H9 (cell line): ENCODE measurements at regions not wholly inside any gene's neighbourhood (a gene's known extent, or its start where the extent isn't known, plus 50 kb on each side); places are given as distances from the start of the nearest gene placed in this dataset.

ENCODE experiments used
- DNase-seq: peaks from one replicate; pipeline ENCODE4 v3.0.0-alpha.2; 2017
- H2AFZ ChIP-seq: one replicate; pipeline ENCODE4 v1.6.1; 2013; ENCODE audit warnings: mild to moderate bottlenecking, low read length, control low read depth, moderate library complexity
- H2AK5ac ChIP-seq: 2 replicates; pipeline ENCODE4 v1.6.1; 2013; ENCODE audit warnings: low read length, control low read depth, mixed read lengths; ENCODE audit not compliant: insufficient read length
- H2BK120ac ChIP-seq: one replicate; pipeline ENCODE4 v1.6.1; 2013; ENCODE audit warnings: low read depth, mild to moderate bottlenecking, low read length, control low read depth, inconsistent platforms; ENCODE audit not compliant: poor library complexity, severe bottlenecking
- H2BK12ac ChIP-seq: 2 replicates; pipeline ENCODE4 v1.6.1; 2013; ENCODE audit warnings: low read length, control low read depth, mixed read lengths, low read depth; ENCODE audit not compliant: insufficient read length
- H2BK15ac ChIP-seq: 2 replicates; pipeline ENCODE4 v1.6.1; 2013; ENCODE audit warnings: low read depth, low read length, control low read depth
- H2BK20ac ChIP-seq: one replicate; pipeline ENCODE4 v1.6.1; 2013; ENCODE audit warnings: low read depth, mild to moderate bottlenecking, low read length, control low read depth, inconsistent platforms; ENCODE audit not compliant: poor library complexity, severe bottlenecking
- H2BK5ac ChIP-seq: 2 replicates; pipeline ENCODE4 v1.6.1; 2013; ENCODE audit warnings: low read length, control low read depth, mixed read lengths; ENCODE audit not compliant: insufficient read length
- H3K14ac ChIP-seq: 2 replicates; pipeline ENCODE4 v1.6.1; 2013; ENCODE audit warnings: low read length, control low read depth; ENCODE audit not compliant: insufficient read depth
- H3K18ac ChIP-seq: 2 replicates; pipeline ENCODE4 v1.6.1; 2013; ENCODE audit warnings: low read depth, mild to moderate bottlenecking, mixed read lengths, low read length, control low read depth; ENCODE audit not compliant: insufficient read length
- H3K23ac ChIP-seq: 2 replicates; pipeline ENCODE4 v1.6.1; 2013; ENCODE audit warnings: low read length, control low read depth, mixed read lengths, low read depth; ENCODE audit not compliant: insufficient read length
- H3K23me2 ChIP-seq: 2 replicates; pipeline ENCODE4 v1.6.1; 2013; ENCODE audit warnings: low read depth, mild to moderate bottlenecking, mixed read lengths, low read length, control low read depth; ENCODE audit not compliant: insufficient read length, poor library complexity, severe bottlenecking
- H3K27ac ChIP-seq: 2 replicates; pipeline ENCODE4 v1.5.1; 2013; ENCODE audit warnings: low read length, control low read depth, mixed read lengths, low read depth; ENCODE audit not compliant: insufficient read length
- H3K27me3 ChIP-seq: 2 replicates; pipeline ENCODE4 v1.6.1; 2013; ENCODE audit warnings: low read length, control low read depth, inconsistent platforms; ENCODE audit not compliant: insufficient read depth
- H3K4ac ChIP-seq: 2 replicates; pipeline ENCODE4 v1.6.1; 2013; ENCODE audit warnings: low read depth, mild to moderate bottlenecking, control low read depth, inconsistent platforms, low read length, moderate library complexity
- H3K4me1 ChIP-seq: 2 replicates; pipeline ENCODE4 v1.6.1; 2013; ENCODE audit warnings: low read length, control low read depth, inconsistent platforms; ENCODE audit not compliant: insufficient read depth
- H3K4me2 ChIP-seq: 2 replicates; pipeline ENCODE4 v1.6.1; 2013; ENCODE audit warnings: low read length, control low read depth, mixed read lengths; ENCODE audit not compliant: insufficient read length, insufficient read depth
- H3K56ac ChIP-seq: 2 replicates; pipeline ENCODE4 v1.6.1; 2013; ENCODE audit warnings: low read depth, mild to moderate bottlenecking, mixed read lengths, low read length, control low read depth; ENCODE audit not compliant: insufficient read length
- H3K79me1 ChIP-seq: 2 replicates; pipeline ENCODE4 v1.6.1; 2013; ENCODE audit warnings: low read depth, mild to moderate bottlenecking, moderate library complexity, low read length, control low read depth, inconsistent platforms; ENCODE audit not compliant: insufficient read depth, poor library complexity, severe bottlenecking
- H3K79me2 ChIP-seq: 2 replicates; pipeline ENCODE4 v1.6.1; 2013; ENCODE audit warnings: low read length, control low read depth, inconsistent platforms; ENCODE audit not compliant: insufficient read depth
- H3K9ac ChIP-seq: 2 replicates; pipeline ENCODE4 v1.6.1; 2013; ENCODE audit warnings: low read length, control low read depth, mixed read lengths; ENCODE audit not compliant: insufficient read length; ENCODE audit errors: extremely low read depth
- H3K9me3 ChIP-seq: one replicate; pipeline ENCODE4 v1.6.1; 2013; ENCODE audit warnings: low read depth, low read length, inconsistent platforms; ENCODE audit not compliant: control insufficient read depth
- H3T11ph ChIP-seq: one replicate; pipeline ENCODE4 v1.6.1; 2013; ENCODE audit warnings: mild to moderate bottlenecking, low read length, control low read depth, inconsistent platforms
- H4K20me1 ChIP-seq: one replicate; pipeline ENCODE4 v1.6.1; 2013; ENCODE audit not compliant: control insufficient read depth, insufficient read length, insufficient read depth
- H4K5ac ChIP-seq: 2 replicates; pipeline ENCODE4 v1.6.1; 2013; ENCODE audit warnings: low read depth, mild to moderate bottlenecking, mixed read lengths, low read length, control low read depth; ENCODE audit not compliant: insufficient read length
- H4K8ac ChIP-seq: replicated peaks from 2 replicates; pipeline ENCODE4 v1.6.1; 2013; ENCODE audit warnings: low read length, control low read depth, mixed read lengths, low read depth; ENCODE audit not compliant: insufficient read length
- H4K91ac ChIP-seq: 2 replicates; pipeline ENCODE4 v1.6.1; 2013; ENCODE audit warnings: low read depth, mild to moderate bottlenecking, moderate library complexity, mixed read lengths, low read length, control low read depth; ENCODE audit not compliant: insufficient read length
- H3K27ac Mint-ChIP-seq, 3 experiments: 2 replicates in 2 of 3; 3 replicates in 1 of 3; pipeline ENCODE4 v1.8.0; 2020 to 2021; ENCODE audit warnings: mixed read lengths in 3 of 3, mild to moderate bottlenecking in 1 of 3, moderate library complexity in 1 of 3
- H3K27me3 Mint-ChIP-seq: 2 replicates; pipeline ENCODE4 v1.8.0; 2021; ENCODE audit warnings: low read depth, mild to moderate bottlenecking, moderate library complexity, mixed read lengths
- H3K36me3 Mint-ChIP-seq, 3 experiments: 2 replicates in 2 of 3; 3 replicates in 1 of 3; pipeline ENCODE4 v1.8.0; 2020 to 2021; ENCODE audit warnings: low read depth in 3 of 3, mixed read lengths in 3 of 3; ENCODE audit not compliant: insufficient read depth in 1 of 3
- H3K4me1 Mint-ChIP-seq, 2 experiments: 2 replicates each; pipeline ENCODE4 v1.8.0; 2020; ENCODE audit warnings: mixed read lengths in 2 of 2
- H3K4me3 Mint-ChIP-seq, 2 experiments: 2 replicates in 1 of 2; 3 replicates in 1 of 2; pipeline ENCODE4 v1.8.0; 2020 to 2021; ENCODE audit warnings: mild to moderate bottlenecking in 2 of 2, mixed read lengths in 2 of 2, moderate library complexity in 1 of 2
- H3K9me3 Mint-ChIP-seq, 2 experiments: 2 replicates in 1 of 2; 3 replicates in 1 of 2; pipeline ENCODE4 v1.8.0; 2020; ENCODE audit warnings: mild to moderate bottlenecking in 2 of 2, mixed read lengths in 2 of 2, moderate library complexity in 1 of 2
- WGBS: extraction: QIAGEN DNeasy Blood & Tissue Kit; methylation state at CpG from one replicate; pipeline ENCODE4 v1.1.7; 2013; ENCODE audit warnings: missing lambda C conversion rate, low lambda C conversion rate, mixed read lengths; ENCODE audit not compliant: insufficient read length; ENCODE audit errors: extremely low coverage; 5-methylcytosine and 5-hydroxymethylcytosine counted together
- TF ChIP-seq, protein P1 (sequence below): fragments of 200-600 bp; sonication (generic); conservative IDR thresholded peaks from 3 replicates; pipeline ENCODE4 v1.8.0; 2021; ENCODE audit warnings: antibody characterized with exemption, mild to moderate bottlenecking

DNA sequence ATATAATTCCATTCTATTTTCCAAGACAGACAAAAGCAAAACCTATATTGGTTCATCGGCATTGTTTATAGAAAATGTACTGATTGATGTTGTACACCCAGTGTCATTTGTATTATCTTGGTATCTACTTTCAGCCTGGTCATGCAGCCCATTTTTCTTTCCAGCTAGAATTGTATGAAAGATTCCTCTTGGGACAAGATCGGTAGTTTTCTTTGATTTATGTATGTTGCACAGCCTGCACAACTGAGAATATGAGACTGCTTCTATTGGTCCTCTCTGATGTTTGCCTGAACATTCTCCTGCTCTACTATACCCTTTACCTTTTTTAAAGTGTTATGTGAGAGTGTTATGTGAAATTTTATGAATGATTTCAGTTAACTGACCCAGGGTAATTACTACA lies 487.7 kb upstream of the PRR20A start:
- H4K91ac ChIP-seq, result no peak overlapping the region
- WGBS, result no CpG with 5 or more reads among the region's 2 CpGs

More for the DNA sequence above, 487.7 kb upstream of the PRR20A start:
- H3K27ac ChIP-seq, result no peak overlapping the region
- H2BK15ac ChIP-seq, result no peak overlapping the region
- H3K4me3 Mint-ChIP-seq, result no peak overlapping the region
- peaks cover 0 to 6% of the 10 kb centered on the region in 2 experiments; a peak in 1 of 4 replicates for H3K4me1 Mint-ChIP-seq
- no peak overlapping the region for H3K14ac ChIP-seq
- H2BK5ac ChIP-seq, result no peak overlapping the region
- no peaks in the 10 kb centered on the region for H3K27me3 ChIP-seq
- H4K5ac ChIP-seq, result no peak overlapping the region
- H3K9ac ChIP-seq, result no peak overlapping the region
- H3K4me1 ChIP-seq, result no peaks in the 10 kb centered on the region
- H3K4ac ChIP-seq, result no peak overlapping the region
- H3K36me3 Mint-ChIP-seq, result peaks cover 0 to 15% (median 4%) of the 10 kb centered on the region in 3 experiments; a peak in 6 of 7 replicates
- TF ChIP-seq, protein P1, sequence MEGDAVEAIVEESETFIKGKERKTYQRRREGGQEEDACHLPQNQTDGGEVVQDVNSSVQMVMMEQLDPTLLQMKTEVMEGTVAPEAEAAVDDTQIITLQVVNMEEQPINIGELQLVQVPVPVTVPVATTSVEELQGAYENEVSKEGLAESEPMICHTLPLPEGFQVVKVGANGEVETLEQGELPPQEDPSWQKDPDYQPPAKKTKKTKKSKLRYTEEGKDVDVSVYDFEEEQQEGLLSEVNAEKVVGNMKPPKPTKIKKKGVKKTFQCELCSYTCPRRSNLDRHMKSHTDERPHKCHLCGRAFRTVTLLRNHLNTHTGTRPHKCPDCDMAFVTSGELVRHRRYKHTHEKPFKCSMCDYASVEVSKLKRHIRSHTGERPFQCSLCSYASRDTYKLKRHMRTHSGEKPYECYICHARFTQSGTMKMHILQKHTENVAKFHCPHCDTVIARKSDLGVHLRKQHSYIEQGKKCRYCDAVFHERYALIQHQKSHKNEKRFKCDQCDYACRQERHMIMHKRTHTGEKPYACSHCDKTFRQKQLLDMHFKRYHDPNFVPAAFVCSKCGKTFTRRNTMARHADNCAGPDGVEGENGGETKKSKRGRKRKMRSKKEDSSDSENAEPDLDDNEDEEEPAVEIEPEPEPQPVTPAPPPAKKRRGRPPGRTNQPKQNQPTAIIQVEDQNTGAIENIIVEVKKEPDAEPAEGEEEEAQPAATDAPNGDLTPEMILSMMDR, result no peak
- no peak overlapping the region for H3K23ac ChIP-seq
- no peaks in the 10 kb centered on the region for H3K9me3 ChIP-seq
- H2BK20ac ChIP-seq, result no peak overlapping the region
- H3T11ph ChIP-seq, result no peak overlapping the region
- no peaks in the 10 kb centered on the region for H3K79me1 ChIP-seq
- H2AFZ ChIP-seq, result no peak overlapping the region
- no peak overlapping the region for H3K18ac ChIP-seq
- H4K8ac ChIP-seq, result no peak overlapping the region
- H2BK12ac ChIP-seq, result no peak overlapping the region
- no peak overlapping the region for H2BK120ac ChIP-seq
- no peak overlapping the region for H3K27ac Mint-ChIP-seq
- H3K4me2 ChIP-seq, result no peak overlapping the region
- H3K23me2 ChIP-seq, result no peaks in the 10 kb centered on the region
- H3K79me2 ChIP-seq, result no peaks in the 10 kb centered on the region
- H3K27me3 Mint-ChIP-seq, result no peaks in the 10 kb centered on the region
- peaks cover 9 to 14% of the 10 kb centered on the region in 2 experiments; a peak in 4 of 5 replicates for H3K9me3 Mint-ChIP-seq
- no peak overlapping the region for H3K56ac ChIP-seq
- H2AK5ac ChIP-seq, result no peak overlapping the region
- H4K20me1 ChIP-seq, result no peaks in the 10 kb centered on the region
- no peak for DNase-seq
